ENCODE measurements at regions not wholly inside any gene's neighbourhood (a gene's known extent, or its start where the extent isn't known, plus 50 kb on each side); places are given as distances from the start of the nearest gene placed in this dataset.

- 77% methylated on average over 4 of the region's 4 CpGs for WGBS
- TF ChIP-seq TAF1 (conservative IDR thresholded peaks at IDR 0.05) (no peak), JUND (IDR thresholded peaks at IDR 0.05) (no peak), GABPA (IDR thresholded peaks at IDR 0.05 in 1 of 2, conservative IDR thresholded peaks at IDR 0.05 in 1 of 2) (no peak), RXRA (IDR thresholded peaks at IDR 0.05) (no peak), HNF4G (IDR thresholded peaks at IDR 0.05) (no peak), YY1 (IDR thresholded peaks at IDR 0.05) (no peak), EGR1 (IDR thresholded peaks at IDR 0.05; ENCODE audit: low read depth in 2 of 2) (no peak), NR2F2 (IDR thresholded peaks at IDR 0.05) (no peak), RAD21 (IDR thresholded peaks at IDR 0.05) (no peak), REST (IDR thresholded peaks at IDR 0.05) (no peak), SP1 (IDR thresholded peaks at IDR 0.05) (no peak), HNF4A (conservative IDR thresholded peaks at IDR 0.05) (no peak), FOXA1 (IDR thresholded peaks at IDR 0.05) (no peak), FOXA2 (IDR thresholded peaks at IDR 0.05) (no peak)
- TF ChIP-seq, protein P1, sequence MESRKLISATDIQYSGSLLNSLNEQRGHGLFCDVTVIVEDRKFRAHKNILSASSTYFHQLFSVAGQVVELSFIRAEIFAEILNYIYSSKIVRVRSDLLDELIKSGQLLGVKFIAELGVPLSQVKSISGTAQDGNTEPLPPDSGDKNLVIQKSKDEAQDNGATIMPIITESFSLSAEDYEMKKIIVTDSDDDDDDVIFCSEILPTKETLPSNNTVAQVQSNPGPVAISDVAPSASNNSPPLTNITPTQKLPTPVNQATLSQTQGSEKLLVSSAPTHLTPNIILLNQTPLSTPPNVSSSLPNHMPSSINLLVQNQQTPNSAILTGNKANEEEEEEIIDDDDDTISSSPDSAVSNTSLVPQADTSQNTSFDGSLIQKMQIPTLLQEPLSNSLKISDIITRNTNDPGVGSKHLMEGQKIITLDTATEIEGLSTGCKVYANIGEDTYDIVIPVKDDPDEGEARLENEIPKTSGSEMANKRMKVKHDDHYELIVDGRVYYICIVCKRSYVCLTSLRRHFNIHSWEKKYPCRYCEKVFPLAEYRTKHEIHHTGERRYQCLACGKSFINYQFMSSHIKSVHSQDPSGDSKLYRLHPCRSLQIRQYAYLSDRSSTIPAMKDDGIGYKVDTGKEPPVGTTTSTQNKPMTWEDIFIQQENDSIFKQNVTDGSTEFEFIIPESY (IDR thresholded peaks at IDR 0.05) = no peak
- TF ChIP-seq, protein P2, sequence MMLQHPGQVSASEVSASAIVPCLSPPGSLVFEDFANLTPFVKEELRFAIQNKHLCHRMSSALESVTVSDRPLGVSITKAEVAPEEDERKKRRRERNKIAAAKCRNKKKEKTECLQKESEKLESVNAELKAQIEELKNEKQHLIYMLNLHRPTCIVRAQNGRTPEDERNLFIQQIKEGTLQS (IDR thresholded peaks at IDR 0.05) = no peak
- TF ChIP-seq, protein P3, sequence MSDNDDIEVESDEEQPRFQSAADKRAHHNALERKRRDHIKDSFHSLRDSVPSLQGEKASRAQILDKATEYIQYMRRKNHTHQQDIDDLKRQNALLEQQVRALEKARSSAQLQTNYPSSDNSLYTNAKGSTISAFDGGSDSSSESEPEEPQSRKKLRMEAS (IDR thresholded peaks at IDR 0.05) = no peak
- TF ChIP-seq, protein P4, sequence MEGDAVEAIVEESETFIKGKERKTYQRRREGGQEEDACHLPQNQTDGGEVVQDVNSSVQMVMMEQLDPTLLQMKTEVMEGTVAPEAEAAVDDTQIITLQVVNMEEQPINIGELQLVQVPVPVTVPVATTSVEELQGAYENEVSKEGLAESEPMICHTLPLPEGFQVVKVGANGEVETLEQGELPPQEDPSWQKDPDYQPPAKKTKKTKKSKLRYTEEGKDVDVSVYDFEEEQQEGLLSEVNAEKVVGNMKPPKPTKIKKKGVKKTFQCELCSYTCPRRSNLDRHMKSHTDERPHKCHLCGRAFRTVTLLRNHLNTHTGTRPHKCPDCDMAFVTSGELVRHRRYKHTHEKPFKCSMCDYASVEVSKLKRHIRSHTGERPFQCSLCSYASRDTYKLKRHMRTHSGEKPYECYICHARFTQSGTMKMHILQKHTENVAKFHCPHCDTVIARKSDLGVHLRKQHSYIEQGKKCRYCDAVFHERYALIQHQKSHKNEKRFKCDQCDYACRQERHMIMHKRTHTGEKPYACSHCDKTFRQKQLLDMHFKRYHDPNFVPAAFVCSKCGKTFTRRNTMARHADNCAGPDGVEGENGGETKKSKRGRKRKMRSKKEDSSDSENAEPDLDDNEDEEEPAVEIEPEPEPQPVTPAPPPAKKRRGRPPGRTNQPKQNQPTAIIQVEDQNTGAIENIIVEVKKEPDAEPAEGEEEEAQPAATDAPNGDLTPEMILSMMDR (IDR thresholded peaks at IDR 0.05; ENCODE audit: low read depth, low read length, missing input control) = no peak
- no peak for DNase-seq (ENCODE audit: low spot score)
Observed at GRCh38 chr2:188170356-188170755, 121.3 kb upstream of the GULP1 start.

More at GRCh38 chr2:188170356-188170755, 121.3 kb upstream of the GULP1 start:
- H3K9me3 ChIP-seq (ENCODE audit: control insufficient read depth in 4 of 4, low read length in 3 of 4) = no peaks in the 10 kb centered on the region
- no peaks in the 10 kb centered on the region for H3K4me1 ChIP-seq (ENCODE audit: control insufficient read depth in 4 of 4, insufficient read depth in 4 of 4, low read length in 3 of 4)
- H3K27me3 ChIP-seq (ENCODE audit: control insufficient read depth in 4 of 4, insufficient read depth in 4 of 4, low read length in 3 of 4) = no peaks in the 10 kb centered on the region
- no peaks in the 10 kb centered on the region for H3K36me3 ChIP-seq (ENCODE audit: control insufficient read depth in 4 of 4, insufficient read depth in 3 of 4, low read depth in 1 of 4, low read length in 3 of 4)
- H3K9ac ChIP-seq (ENCODE audit: low read depth in 1 of 2, low read length in 2 of 2) = no peak overlapping the region
- H3K27ac ChIP-seq (ENCODE audit: low read depth in 1 of 2, low read length in 2 of 2) = no peak overlapping the region
- no peak overlapping the region for H3K4me3 ChIP-seq (ENCODE audit: low read depth in 1 of 3, low read length in 3 of 3)

Data from liver (tissue), 8 donors.